Esophagus squamous epithelium (tissue), 5 donors: ENCODE measurements at regions not wholly inside any gene's neighbourhood (a gene's known extent, or its start where the extent isn't known, plus 50 kb on each side); places are given as distances from the start of the nearest gene placed in this dataset.

Source experiments
- DNase-seq: peaks from one replicate; lab custom pipeline; 2025; lab: John Stamatoyannopoulos, UW
- H3K27ac ChIP-seq, 4 donors: fragments of 200-600 bp; sonication (generic); one replicate each; pipeline ENCODE4 v1.5.1; 2016 to 2019; ENCODE audit warnings: mild to moderate bottlenecking in 1 of 4
- H3K27me3 ChIP-seq, 4 donors: fragments of 200-600 bp; sonication (generic); 1 replicate in 3 of 4; 2 replicates in 1 of 4; pipeline versions ENCODE4 v1.5.1 to v1.6.0; 2017 to 2021; ENCODE audit warnings: antibody characterized with exemption in 1 of 4
- H3K36me3 ChIP-seq, 3 donors: fragments of 200-600 bp; sonication (generic); one replicate each; pipeline ENCODE4 v1.5.1; 2016 to 2019
- H3K4me1 ChIP-seq, 3 donors: fragments of 200-600 bp; sonication (generic); one replicate each; pipeline ENCODE4 v1.5.1; 2017 to 2019
- H3K4me3 ChIP-seq, 4 donors: fragments of 200-600 bp; sonication (generic); 1 replicate in 3 of 4; 2 replicates in 1 of 4; pipeline ENCODE4 v1.5.1; 2016 to 2019; ENCODE audit warnings: mild to moderate bottlenecking in 2 of 4, moderate library complexity in 1 of 4
- H3K9me3 ChIP-seq, 3 donors: fragments of 200-600 bp; sonication (generic); one replicate each; pipeline ENCODE4 v1.5.1; 2016 to 2019
- CTCF ChIP-seq, 6 experiments: fragments of 450-650 bp in 4 of 6; fragments of 200-600 bp in 2 of 6; sonication (generic) in 2 of 6; IDR thresholded peaks; one replicate each; pipeline ENCODE4 v1.5.1; 2016 to 2019; ENCODE audit warnings: antibody characterized with exemption in 6 of 6, mild to moderate bottlenecking in 4 of 6, moderate library complexity in 4 of 6
- POLR2A ChIP-seq, 4 donors: fragments of 450-650 bp; IDR thresholded peaks; one replicate each; pipeline ENCODE4 v1.6.1; 2017; ENCODE audit warnings: antibody characterized with exemption in 4 of 4, mild to moderate bottlenecking in 4 of 4, moderate library complexity in 3 of 4
- WGBS, 2 donors: methylation state at CpG; one replicate each; pipeline ENCODE4 v1.1.5; 2018; 5-methylcytosine and 5-hydroxymethylcytosine counted together
- intact Hi-C: fragments of 100-400 bp; cut with DNase I; formaldehyde crosslinking; loops from one replicate; pipeline ENCODE4 v1.15.0; 2022
- donor health status: DM: yes; HTN: yes; CAD: no.

- TF ChIP-seq CTCF (IDR thresholded peaks at IDR 0.05) (peak in 1 of 6 experiments; percentile 33), POLR2A (IDR thresholded peaks at IDR 0.05) (no peak)
These were observed 214.2 kb upstream of the ZNF462 start for GRCh38 chr9:106648799-106649198.

GRCh38 chr9:106649664-106650063 lies 213.3 kb upstream of the ZNF462 start:
- H3K36me3 ChIP-seq, result no peaks in the 10 kb centered on the region
- DNase-seq, result no peak
- no peak overlapping the region for H3K27ac ChIP-seq
- TF ChIP-seq POLR2A (IDR thresholded peaks at IDR 0.05), result no peak
- no peaks in the 10 kb centered on the region for H3K27me3 ChIP-seq
- H3K4me1 ChIP-seq, result no peaks in the 10 kb centered on the region
- WGBS, 2 donors, result 84 to 87% methylated on average over 4 of the region's 4 CpGs
- no peaks in the 10 kb centered on the region for H3K9me3 ChIP-seq
- no peak overlapping the region for H3K4me3 ChIP-seq
- intact Hi-C loops, result no loop called here

More at GRCh38 chr9:106648799-106649198, 214.2 kb upstream of the ZNF462 start:
- intact Hi-C loops, result no loop called here
- 17 to 25% methylated on average over 2 of the region's 2 CpGs for WGBS, 2 donors
- no peaks in the 10 kb centered on the region for H3K27me3 ChIP-seq
- H3K27ac ChIP-seq, result no peak overlapping the region
- DNase-seq, result no peak
- no peaks in the 10 kb centered on the region for H3K36me3 ChIP-seq
- H3K9me3 ChIP-seq, result no peaks in the 10 kb centered on the region
- H3K4me1 ChIP-seq, result no peaks in the 10 kb centered on the region
- H3K4me3 ChIP-seq, result no peak overlapping the region

- TF ChIP-seq CTCF (IDR thresholded peaks at IDR 0.05) (no peak), POLR2A (IDR thresholded peaks at IDR 0.05) (no peak)
- H3K4me3 ChIP-seq, result no peak overlapping the region
- no peak for DNase-seq
- no peaks in the 10 kb centered on the region for H3K36me3 ChIP-seq
- no peaks in the 10 kb centered on the region for H3K27me3 ChIP-seq
- H3K9me3 ChIP-seq, result no peaks in the 10 kb centered on the region
- intact Hi-C loops, result no loop called here
- H3K27ac ChIP-seq, result no peak overlapping the region
- no peaks in the 10 kb centered on the region for H3K4me1 ChIP-seq
These were observed 209.8 kb upstream of the ZNF462 start for GRCh38 chr9:106653213-106653612.

GRCh38 chr9:106655966-106656365 lies 207.0 kb upstream of the ZNF462 start:
- intact Hi-C loops, result no loop called here
- no peaks in the 10 kb centered on the region for H3K36me3 ChIP-seq
- H3K4me1 ChIP-seq, result no peaks in the 10 kb centered on the region
- TF ChIP-seq CTCF (IDR thresholded peaks at IDR 0.05) (no peak), POLR2A (IDR thresholded peaks at IDR 0.05) (no peak)
- no peak for DNase-seq
- H3K27ac ChIP-seq, result no peak overlapping the region
- no peaks in the 10 kb centered on the region for H3K9me3 ChIP-seq
- no peaks in the 10 kb centered on the region for H3K27me3 ChIP-seq
- no peak overlapping the region for H3K4me3 ChIP-seq
- 49 to 67% methylated on average over 2 of the region's 2 CpGs for WGBS, 2 donors

- Histone ChIP-seq H3K4me3 (no peak overlapping the region), H3K4me1 (no peaks in the 10 kb centered on the region), H3K27me3 (no peaks in the 10 kb centered on the region), H3K36me3 (no peaks in the 10 kb centered on the region), H3K27ac (no peak overlapping the region), H3K9me3 (no peaks in the 10 kb centered on the region)
- no peak for DNase-seq
- TF ChIP-seq CTCF (IDR thresholded peaks at IDR 0.05) (no peak), POLR2A (IDR thresholded peaks at IDR 0.05) (no peak)
- intact Hi-C loops, result no loop called here
These were observed 205.0 kb upstream of the ZNF462 start for GRCh38 chr9:106657926-106658325.

DNA sequence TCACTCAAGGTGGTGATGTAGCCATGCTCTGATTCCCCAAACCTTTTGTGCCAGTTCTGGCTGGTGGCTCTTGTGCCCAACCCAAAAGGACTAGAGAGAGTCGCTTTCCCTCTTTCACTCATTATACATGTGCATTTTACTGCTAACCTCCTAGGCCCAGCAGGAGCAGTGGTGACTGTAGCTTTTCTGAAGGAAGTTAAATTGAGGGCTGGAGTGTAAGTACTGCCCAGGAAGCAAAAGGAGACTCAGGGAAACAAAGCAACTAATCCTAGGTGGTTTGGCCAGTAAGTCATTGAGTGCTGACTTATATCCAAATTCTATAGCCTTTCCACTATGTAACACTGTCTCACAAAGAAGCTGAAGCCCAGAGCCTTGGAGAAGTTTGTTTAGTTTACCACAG lies 194.4 kb upstream of the ZNF462 start:
- 67 to 100% methylated on average over 1 of the region's 1 CpG for WGBS, 2 donors
- no peak for DNase-seq
- Histone ChIP-seq H3K27ac (no peak overlapping the region), H3K4me3 (no peak overlapping the region), H3K9me3 (no peaks in the 10 kb centered on the region), H3K27me3 (no peaks in the 10 kb centered on the region), H3K4me1 (no peaks in the 10 kb centered on the region), H3K36me3 (no peaks in the 10 kb centered on the region)
- intact Hi-C loops, result no loop called here
- no peak for TF ChIP-seq CTCF (IDR thresholded peaks at IDR 0.05)
- no peak for TF ChIP-seq POLR2A (IDR thresholded peaks at IDR 0.05)
